Fibroblast of lung (primary cell): ENCODE measurements at regions not wholly inside any gene's neighbourhood (a gene's known extent, or its start where the extent isn't known, plus 50 kb on each side); places are given as distances from the start of the nearest gene placed in this dataset.

Experiments used
- CTCF ChIP-seq, 2 donors: IDR thresholded peaks in 1 of 2; conservative IDR thresholded peaks in 1 of 2; 1 replicate in 1 of 2; 2 replicates in 1 of 2; pipeline ENCODE4 v1.5.1; 2011 to 2012; ENCODE audit warnings: low read length in 2 of 2, control low read depth in 1 of 2, inconsistent platforms in 1 of 2, low read depth in 1 of 2, mild to moderate bottlenecking in 1 of 2
- EZH2 ChIP-seq: IDR thresholded peaks from 2 replicates; pipeline ENCODE4 v1.5.1; 2012; ENCODE audit warnings: low read length, control low read depth, mild to moderate bottlenecking; ENCODE audit errors: missing control alignments

- TF ChIP-seq EZH2 (no peak), CTCF (conservative IDR thresholded peaks at IDR 0.05 in 1 of 2, IDR thresholded peaks at IDR 0.05 in 1 of 2; ENCODE audit: low read depth in 1 of 2, low read length in 2 of 2) (no peak)
These were observed 391.2 kb upstream of the ADGRL3 start for GRCh38 chr4:60808726-60809485.
